DND-41 (cell line): ENCODE measurements at regions not wholly inside any gene's neighbourhood (a gene's known extent, or its start where the extent isn't known, plus 50 kb on each side); places are given as distances from the start of the nearest gene placed in this dataset.

Source experiments
- ATAC-seq: fragments of 200-7000 bp; cut with Tn5 transposase; 3 replicates; pipeline ENCODE4 v1.9.1; 2021; ENCODE audit warnings: low read depth; ENCODE audit not compliant: insufficient read depth
- DNase-seq: peaks from one replicate; pipeline ENCODE4 v3.0.0-alpha.2; 2020
- H2AFZ ChIP-seq: 2 replicates; pipeline ENCODE4 v1.6.0; 2012; ENCODE audit warnings: low read depth, low read length
- H3K27ac ChIP-seq: 2 replicates; pipeline ENCODE4 v1.5.1; 2012; ENCODE audit warnings: low read length, inconsistent platforms
- H3K27me3 ChIP-seq: fragments of 200-600 bp; sonication (generic); 2 replicates; pipeline ENCODE4 v1.6.0; 2012; ENCODE audit warnings: low read length, mild to moderate bottlenecking, inconsistent platforms; ENCODE audit not compliant: insufficient read depth, poor library complexity
- H3K36me3 ChIP-seq: 2 replicates; pipeline ENCODE4 v1.5.1; 2012; ENCODE audit warnings: low read length, inconsistent platforms; ENCODE audit not compliant: insufficient read depth
- H3K4me1 ChIP-seq: 2 replicates; pipeline ENCODE4 v1.5.1; 2012; ENCODE audit warnings: mild to moderate bottlenecking, low read length; ENCODE audit not compliant: insufficient read depth
- H3K4me2 ChIP-seq: 2 replicates; pipeline ENCODE4 v1.6.0; 2012; ENCODE audit warnings: mild to moderate bottlenecking, moderate library complexity, low read length, inconsistent platforms; ENCODE audit not compliant: insufficient read depth
- H3K4me3 ChIP-seq, 2 experiments: fragments of 200-600 bp in 1 of 2; shearing (Covaris generic) in 1 of 2; 2 replicates each; pipeline ENCODE4 v1.5.1; 2012 to 2016; ENCODE audit warnings: inconsistent platforms in 2 of 2, low read length in 2 of 2, mild to moderate bottlenecking in 2 of 2, low read depth in 1 of 2, moderate library complexity in 1 of 2
- H3K79me2 ChIP-seq: 2 replicates; pipeline ENCODE4 v1.6.0; 2012; ENCODE audit warnings: low read length, inconsistent platforms; ENCODE audit not compliant: insufficient read depth
- H3K9ac ChIP-seq: 2 replicates; pipeline ENCODE4 v1.6.0; 2012; ENCODE audit warnings: low read depth, mild to moderate bottlenecking, inconsistent platforms, low read length, moderate library complexity
- H3K9me3 ChIP-seq: 2 replicates; pipeline ENCODE4 v1.5.1; 2012; ENCODE audit warnings: low read length, moderate library complexity, mild to moderate bottlenecking, inconsistent platforms; ENCODE audit not compliant: insufficient read depth, severe bottlenecking
- H4K20me1 ChIP-seq: 2 replicates; pipeline ENCODE4 v1.6.0; 2012; ENCODE audit warnings: low read length; ENCODE audit not compliant: insufficient read depth
- CTCF ChIP-seq: IDR thresholded peaks from 2 replicates; pipeline ENCODE4 v1.5.1; 2012; ENCODE audit warnings: borderline replicate concordance, low read length, moderate library complexity, mild to moderate bottlenecking; ENCODE audit not compliant: poor library complexity, severe bottlenecking; ENCODE audit errors: extremely low read depth
- EZH2 ChIP-seq: IDR thresholded peaks from 3 replicates; pipeline ENCODE4 v1.6.1; 2012; ENCODE audit warnings: borderline replicate concordance, low read depth, mild to moderate bottlenecking, moderate library complexity, low read length, inconsistent platforms; ENCODE audit not compliant: severe bottlenecking

GRCh38 chr1:29961293-29962059 lies 725.2 kb downstream of the PTPRU start:
- Histone ChIP-seq H3K4me2 (no peak overlapping the region), H4K20me1 (peaks cover 11% of the 10 kb centered on the region; the same call in 1 of the 2 replicates), H3K4me3 (no peak overlapping the region), H2AFZ (no peak overlapping the region), H3K4me1 (no peaks in the 10 kb centered on the region), H3K9me3 (no peaks in the 10 kb centered on the region), H3K9ac (no peak overlapping the region), H3K36me3 (no peaks in the 10 kb centered on the region), H3K79me2 (no peaks in the 10 kb centered on the region), H3K27ac (no peak overlapping the region), H3K27me3 (no peaks in the 10 kb centered on the region)
- DNase-seq (no peak), ATAC-seq (no peak)
- no peak for TF ChIP-seq EZH2
- TF ChIP-seq CTCF = no peak

GRCh38 chr1:29960876-29961275 lies 724.6 kb downstream of the PTPRU start:
- H2AFZ ChIP-seq = no peak overlapping the region
- no peaks in the 10 kb centered on the region for H3K27me3 ChIP-seq
- H3K4me1 ChIP-seq = no peaks in the 10 kb centered on the region
- H3K27ac ChIP-seq = no peak overlapping the region
- no peak overlapping the region for H3K4me2 ChIP-seq
- no peak for TF ChIP-seq EZH2
- no peak for TF ChIP-seq CTCF
- no peaks in the 10 kb centered on the region for H3K36me3 ChIP-seq
- H4K20me1 ChIP-seq = peaks cover 11% of the 10 kb centered on the region; the same call in 1 of the 2 replicates
- no peak overlapping the region for H3K4me3 ChIP-seq
- ATAC-seq (no peak), DNase-seq (no peak)
- H3K79me2 ChIP-seq = no peaks in the 10 kb centered on the region
- H3K9ac ChIP-seq = no peak overlapping the region
- H3K9me3 ChIP-seq = no peaks in the 10 kb centered on the region

- H3K4me2 ChIP-seq = no peak overlapping the region
- H3K79me2 ChIP-seq = no peaks in the 10 kb centered on the region
- H3K27ac ChIP-seq = no peak overlapping the region
- peaks cover 11% of the 10 kb centered on the region; the same call in 1 of the 2 replicates for H4K20me1 ChIP-seq
- no peaks in the 10 kb centered on the region for H3K27me3 ChIP-seq
- no peak overlapping the region for H2AFZ ChIP-seq
- ATAC-seq (no peak), DNase-seq (no peak)
- no peak overlapping the region for H3K9ac ChIP-seq
- no peaks in the 10 kb centered on the region for H3K36me3 ChIP-seq
- no peak overlapping the region for H3K4me3 ChIP-seq
- H3K4me1 ChIP-seq = no peaks in the 10 kb centered on the region
- no peaks in the 10 kb centered on the region for H3K9me3 ChIP-seq
- TF ChIP-seq EZH2 (no peak), CTCF (no peak)
Measured at GRCh38 chr1:29960156-29960755, 723.9 kb downstream of the PTPRU start.
